Natural killer cell (primary cell): ENCODE measurements at regions not wholly inside any gene's neighbourhood (a gene's known extent, or its start where the extent isn't known, plus 50 kb on each side); places are given as distances from the start of the nearest gene placed in this dataset.

Experiments used
- ATAC-seq, 3 donors: fragments of 150-1000 bp in 2 of 3; fragments of 200-7000 bp in 1 of 3; cut with Tn5 transposase; 1 replicate in 1 of 3; 2 replicates in 2 of 3; pipeline ENCODE4 v1.10.0; 2021; ENCODE audit warnings: mild to moderate bottlenecking in 2 of 3, moderate library complexity in 2 of 3
- DNase-seq, 2 donors: peaks; one replicate each; pipeline versions ENCODE4 v3.0.0 to v3.0.0-alpha.2; 2013 to 2021; ENCODE audit warnings: mixed read lengths in 1 of 2
- H3K27ac ChIP-seq: one replicate; pipeline ENCODE4 v1.5.1; 2013; ENCODE audit warnings: mild to moderate bottlenecking, low read length
- H3K27me3 ChIP-seq: one replicate; pipeline ENCODE4 v1.6.1; 2013; ENCODE audit warnings: low read length; ENCODE audit not compliant: control insufficient read depth, insufficient read depth
- H3K36me3 ChIP-seq: one replicate; pipeline ENCODE4 v1.6.1; 2013; ENCODE audit warnings: low read length; ENCODE audit not compliant: control insufficient read depth, insufficient read depth
- H3K4me1 ChIP-seq: one replicate; pipeline ENCODE4 v1.6.1; 2013; ENCODE audit warnings: low read length; ENCODE audit not compliant: control insufficient read depth, insufficient read depth
- H3K4me3 ChIP-seq: one replicate; pipeline ENCODE4 v1.5.1; 2013; ENCODE audit warnings: low read length
- H3K9me3 ChIP-seq: one replicate; pipeline ENCODE4 v1.6.1; 2013; ENCODE audit warnings: low read length; ENCODE audit not compliant: control insufficient read depth, insufficient read depth
- H3K27ac Mint-ChIP-seq, 2 donors: one replicate each; pipeline ENCODE4 v1.8.0; 2022; ENCODE audit warnings: mild to moderate bottlenecking in 2 of 2, mixed read lengths in 2 of 2, moderate library complexity in 1 of 2
- H3K27me3 Mint-ChIP-seq, 2 donors: one replicate each; pipeline ENCODE4 v1.8.0; 2022; ENCODE audit warnings: low read depth in 2 of 2, mixed read lengths in 2 of 2
- H3K36me3 Mint-ChIP-seq: one replicate; pipeline ENCODE4 v1.8.0; 2022; ENCODE audit warnings: mixed read lengths
- H3K4me1 Mint-ChIP-seq, 2 donors: one replicate each; pipeline ENCODE4 v1.8.0; 2022; ENCODE audit warnings: mixed read lengths in 2 of 2
- H3K4me3 Mint-ChIP-seq: one replicate; pipeline ENCODE4 v1.8.0; 2022; ENCODE audit warnings: mild to moderate bottlenecking, moderate library complexity, mixed read lengths
- H3K9me3 Mint-ChIP-seq, 2 donors: one replicate each; pipeline ENCODE4 v1.8.0; 2022; ENCODE audit warnings: mixed read lengths in 2 of 2
- CTCF ChIP-seq: fragments of 200-600 bp; IDR thresholded peaks from one replicate; pipeline ENCODE4 v1.8.0; 2022; ENCODE audit warnings: antibody characterized with exemption
- WGBS: methylation state at CpG from one replicate; pipeline ENCODE4 v1.1.7; 2013; ENCODE audit warnings: missing lambda C conversion rate; ENCODE audit not compliant: insufficient coverage; 5-methylcytosine and 5-hydroxymethylcytosine counted together
- intact Hi-C: fragments of 100-400 bp; cut with micrococcal nuclease; formaldehyde crosslinking; loops from one replicate; pipeline ENCODE4 v1.14.2; 2022

GRCh38 chr2:9087121-9087681, 83.7 kb upstream of the MBOAT2 start:
- no peaks in the 10 kb centered on the region for H3K4me1 Mint-ChIP-seq
- WGBS = 89% methylated on average over 2 of the region's 6 CpGs
- H3K27me3 ChIP-seq = no peaks in the 10 kb centered on the region
- no peak overlapping the region for H3K27ac ChIP-seq
- no peaks in the 10 kb centered on the region for H3K36me3 Mint-ChIP-seq
- ATAC-seq (no peak), DNase-seq (no peak)
- no peaks in the 10 kb centered on the region for H3K4me1 ChIP-seq
- intact Hi-C loops = no loop called here
- no peak overlapping the region for H3K4me3 Mint-ChIP-seq
- no peak overlapping the region for H3K4me3 ChIP-seq
- H3K36me3 ChIP-seq = no peaks in the 10 kb centered on the region
- H3K9me3 ChIP-seq = no peaks in the 10 kb centered on the region
- H3K27ac Mint-ChIP-seq = no peak overlapping the region
- H3K27me3 Mint-ChIP-seq = peaks cover 6 to 14% of the 10 kb centered on the region in 2 donors
- H3K9me3 Mint-ChIP-seq = no peaks in the 10 kb centered on the region
- no peak for TF ChIP-seq CTCF

GRCh38 chr2:9086465-9086864, 83.0 kb upstream of the MBOAT2 start:
- no peak for ATAC-seq
- H3K36me3 Mint-ChIP-seq = no peaks in the 10 kb centered on the region
- intact Hi-C loops = no loop called here
- Histone ChIP-seq H3K4me1 (no peaks in the 10 kb centered on the region), H3K27ac (no peak overlapping the region), H3K9me3 (no peaks in the 10 kb centered on the region), H3K27me3 (no peaks in the 10 kb centered on the region), H3K36me3 (no peaks in the 10 kb centered on the region), H3K4me3 (no peak overlapping the region)
- H3K4me1 Mint-ChIP-seq = no peaks in the 10 kb centered on the region
- no peak for TF ChIP-seq CTCF
- H3K9me3 Mint-ChIP-seq = peaks cover 4% of the 10 kb centered on the region in 2 donors
- DNase-seq = no peak
- no peak overlapping the region for H3K4me3 Mint-ChIP-seq
- peaks cover 8 to 14% of the 10 kb centered on the region in 2 donors for H3K27me3 Mint-ChIP-seq
- no peak overlapping the region for H3K27ac Mint-ChIP-seq
- WGBS = 94% methylated on average over 7 of the region's 7 CpGs

GRCh38 chr2:9085353-9085752, 81.9 kb upstream of the MBOAT2 start:
- Mint-ChIP-seq H3K27ac (no peak overlapping the region), H3K36me3 (no peaks in the 10 kb centered on the region), H3K4me1 (no peaks in the 10 kb centered on the region), H3K27me3 (peaks cover 8 to 14% of the 10 kb centered on the region in 2 donors), H3K9me3 (peaks cover 4 to 6% of the 10 kb centered on the region in 2 donors), H3K4me3 (no peak overlapping the region)
- no peak for ATAC-seq
- intact Hi-C loops = no loop called here
- no peak for DNase-seq
- Histone ChIP-seq H3K27ac (no peak overlapping the region), H3K36me3 (no peaks in the 10 kb centered on the region), H3K4me1 (no peaks in the 10 kb centered on the region), H3K4me3 (no peak overlapping the region), H3K9me3 (no peaks in the 10 kb centered on the region), H3K27me3 (no peaks in the 10 kb centered on the region)
- TF ChIP-seq CTCF = no peak
- WGBS = 83% methylated on average over 2 of the region's 2 CpGs

- H3K9me3 ChIP-seq = no peaks in the 10 kb centered on the region
- H3K36me3 ChIP-seq = no peaks in the 10 kb centered on the region
- H3K27ac ChIP-seq = no peak overlapping the region
- Mint-ChIP-seq H3K27me3 (peaks cover 8 to 14% of the 10 kb centered on the region in 2 donors), H3K27ac (no peak overlapping the region), H3K4me1 (no peaks in the 10 kb centered on the region), H3K4me3 (no peak overlapping the region), H3K36me3 (no peaks in the 10 kb centered on the region), H3K9me3 (peaks cover 4 to 6% of the 10 kb centered on the region in 2 donors)
- no peak overlapping the region for H3K4me3 ChIP-seq
- no peak for ATAC-seq
- no peaks in the 10 kb centered on the region for H3K4me1 ChIP-seq
- 87% methylated on average over 3 of the region's 3 CpGs for WGBS
- no peaks in the 10 kb centered on the region for H3K27me3 ChIP-seq
- DNase-seq = no peak
- TF ChIP-seq CTCF = no peak
- intact Hi-C loops = no loop called here
These were observed 79.8 kb upstream of the MBOAT2 start for GRCh38 chr2:9083287-9083686.
